ENCODE measurements at regions not wholly inside any gene's neighbourhood (a gene's known extent, or its start where the extent isn't known, plus 50 kb on each side); places are given as distances from the start of the nearest gene placed in this dataset.
A peak's percentile ranks its signal among the peaks of the same experiment; 100 is the strongest.

DNA sequence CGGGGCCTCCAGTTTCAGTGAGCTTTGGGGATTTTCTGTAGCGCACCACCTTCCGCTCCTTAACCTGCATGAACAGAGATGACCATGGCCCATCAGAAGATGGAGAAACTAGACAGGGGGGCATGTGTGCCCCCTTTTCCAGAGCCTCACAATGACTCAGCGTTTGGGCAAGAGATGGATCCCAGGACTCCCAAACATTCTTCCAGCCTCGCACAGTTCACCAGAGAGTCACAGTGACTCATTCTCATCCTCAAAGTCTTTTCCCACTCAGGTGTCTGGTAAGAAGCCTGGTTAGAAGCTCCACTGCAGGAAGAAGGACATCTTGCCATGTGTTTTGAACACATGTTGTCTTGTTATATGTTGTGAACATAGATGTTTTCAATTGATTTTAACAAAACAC lies 76.2 kb upstream of the FRMD1 start:
- no peak for DNase-seq

- DNase-seq: peak; percentile 19 to 87
Measured at GRCh38 chr6:168154263-168154917, 75.4 kb upstream of the FRMD1 start.

DNA sequence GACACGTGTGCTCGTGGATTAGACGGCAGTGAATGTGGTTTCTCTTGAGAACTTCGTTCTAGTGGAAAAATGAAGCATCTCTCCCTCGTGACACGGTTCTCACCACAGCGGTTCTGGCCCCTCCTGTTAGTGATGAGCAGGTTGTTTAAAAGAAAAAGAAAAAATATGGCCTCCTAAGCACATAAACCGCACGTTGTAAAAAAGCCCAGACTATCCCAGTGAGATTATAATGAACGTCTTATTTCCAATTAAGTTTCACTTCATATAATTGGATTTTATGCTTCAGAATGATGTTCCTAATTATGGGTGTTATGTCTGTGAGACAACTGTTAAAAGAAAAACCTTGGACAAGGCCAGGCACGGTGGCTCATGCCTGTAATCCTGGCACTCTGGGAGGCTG lies 74.5 kb upstream of the FRMD1 start:
- DNase-seq: no peak

DNA sequence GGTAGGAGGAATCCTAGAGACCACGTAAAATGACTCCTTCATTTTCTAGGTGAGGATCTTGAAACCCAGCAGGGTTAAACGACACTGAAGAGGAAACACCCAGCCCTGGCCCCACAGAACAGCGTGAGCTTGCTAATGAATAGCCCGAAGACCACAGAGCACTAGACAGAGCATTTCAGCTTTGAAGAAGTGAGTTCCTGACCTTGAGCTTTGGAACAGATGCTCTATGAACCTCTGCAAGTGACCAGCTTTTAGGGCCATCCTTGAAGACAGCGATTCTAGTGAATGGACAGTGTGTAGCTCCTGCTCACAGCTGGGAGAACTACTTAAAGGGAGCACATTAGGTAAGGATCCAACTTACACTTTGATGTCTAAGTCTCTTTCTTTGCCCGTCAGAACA lies 74.0 kb upstream of the FRMD1 start:
- no peak for DNase-seq

DNA sequence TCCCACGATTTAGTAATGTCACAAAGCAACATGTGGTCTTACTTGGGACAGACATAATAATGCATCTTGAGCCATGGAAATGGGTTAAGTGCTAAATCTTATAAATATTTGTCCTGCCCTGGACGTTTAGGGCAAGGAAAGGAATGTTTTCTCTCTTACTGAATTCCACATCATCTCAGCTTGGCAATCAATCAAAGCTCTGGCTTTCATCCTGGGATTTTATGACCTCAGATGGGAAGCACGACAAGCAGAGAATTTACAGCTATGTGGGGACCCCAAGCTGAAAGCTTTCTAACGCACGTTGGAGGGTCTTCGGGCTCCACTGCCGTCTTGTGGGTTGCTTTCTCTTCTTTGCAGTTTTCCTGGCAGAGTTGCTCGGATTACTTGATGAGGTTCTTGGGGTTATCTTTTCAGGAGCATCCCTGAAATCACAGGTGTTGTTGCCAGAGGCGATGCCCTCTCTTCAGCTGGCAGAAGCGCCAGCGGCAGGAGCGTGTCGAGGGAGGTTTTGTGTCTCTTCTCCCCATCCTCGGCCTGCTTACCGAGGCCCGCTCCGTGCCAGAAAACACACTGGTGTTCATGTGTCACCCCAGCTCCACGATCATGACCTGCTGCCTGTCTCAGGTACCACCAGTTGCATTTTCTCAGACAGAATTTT lies 73.4 kb upstream of the FRMD1 start:
- DNase-seq: no peak

- DNase-seq: peak; percentile 65 to 90
Measured at GRCh38 chr6:168150551-168151320, 71.7 kb upstream of the FRMD1 start.

DNA sequence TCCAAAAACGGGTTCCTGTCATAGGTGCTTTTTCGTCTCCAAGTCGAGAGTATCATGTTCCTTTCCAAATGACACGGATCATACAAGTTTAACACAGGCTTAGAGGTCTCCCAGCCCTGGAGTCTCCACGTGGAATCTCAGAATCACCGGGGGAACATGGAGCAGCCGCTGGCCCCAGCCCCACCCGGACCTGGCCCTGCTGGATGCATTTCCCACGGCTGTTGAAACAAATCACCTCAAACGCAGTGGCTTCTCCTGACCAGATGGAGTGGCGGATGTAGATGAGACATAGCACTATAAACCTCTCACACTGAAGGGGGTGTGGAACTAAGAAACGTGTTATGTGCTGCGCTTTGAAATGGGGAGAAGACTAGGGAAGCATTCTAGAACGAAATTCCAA lies 70.0 kb upstream of the FRMD1 start:
- DNase-seq: no peak

DNA sequence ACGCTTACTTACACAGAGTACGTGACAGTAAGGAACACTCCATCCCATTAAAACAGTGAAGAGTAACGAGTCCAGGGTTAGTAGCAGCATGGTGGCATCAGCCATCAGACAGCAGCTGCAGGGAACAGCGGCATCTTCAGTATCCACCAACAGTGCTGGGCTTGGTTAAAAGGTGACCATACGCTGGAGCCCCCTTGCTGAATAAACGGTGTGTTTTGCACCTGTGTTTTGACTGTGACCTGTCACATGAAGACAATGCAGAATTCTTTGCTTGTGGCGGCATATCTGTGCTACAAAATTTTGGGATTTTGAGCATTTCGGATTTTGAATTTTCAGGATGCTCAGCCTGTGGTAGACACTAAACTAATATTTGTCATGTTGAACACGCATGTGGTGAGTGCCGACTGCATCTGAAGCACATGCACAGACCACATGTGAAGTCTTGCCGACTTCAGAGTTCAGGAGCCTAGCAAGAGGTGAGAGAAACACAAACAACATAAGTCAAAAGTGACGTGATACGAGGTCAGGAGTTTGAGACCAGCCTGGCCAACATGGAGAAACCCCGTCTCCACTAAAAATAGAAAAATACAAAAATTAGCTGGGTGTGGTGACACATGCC lies 69.3 kb upstream of the FRMD1 start:
- DNase-seq: no peak

GRCh38 chr6:168147205-168147738 lies 68.3 kb upstream of the FRMD1 start:
- DNase-seq: no peak

- no peak for DNase-seq
Measured at GRCh38 chr6:168145747-168146596, 67.0 kb upstream of the FRMD1 start.

DNA sequence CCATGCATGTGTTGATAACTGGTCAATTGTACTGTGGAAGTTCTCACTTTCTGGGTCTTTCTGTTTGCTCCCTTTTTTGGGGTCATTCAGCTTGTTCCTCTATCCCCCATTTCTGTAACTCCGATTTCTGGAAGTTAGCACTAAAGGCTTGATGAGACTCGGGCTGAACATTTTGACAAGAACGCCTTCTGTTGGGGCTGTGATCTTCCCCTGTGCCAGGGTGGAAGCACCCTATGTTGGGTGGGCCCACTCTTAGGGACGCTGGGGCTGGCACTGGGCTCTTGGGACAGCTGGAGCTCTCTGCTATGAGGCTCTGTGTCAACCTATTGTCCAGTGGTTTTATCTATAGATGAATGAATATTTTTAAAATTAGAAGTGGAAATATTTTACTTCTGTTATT lies 60.1 kb upstream of the FRMD1 start:
- DNase-seq: no peak

DNA sequence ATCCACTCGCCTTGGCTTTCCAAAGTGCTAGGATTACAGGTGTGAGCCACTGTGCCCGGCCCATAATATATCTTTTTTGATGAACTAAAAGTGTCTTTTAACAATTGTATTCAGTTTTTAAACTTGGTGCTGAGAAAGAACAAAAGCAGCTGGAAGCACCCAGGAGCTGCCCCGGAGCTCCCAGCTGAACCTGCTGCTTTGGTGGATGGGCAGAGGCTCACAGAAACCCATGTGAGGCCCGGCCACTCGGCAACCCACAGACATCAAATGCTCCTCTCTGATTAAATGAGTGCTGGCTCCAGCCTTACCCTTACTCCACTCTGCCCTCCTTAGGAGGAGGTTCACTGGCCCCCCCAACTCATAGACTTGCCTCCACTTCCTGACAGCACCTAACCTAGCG lies 59.4 kb upstream of the FRMD1 start:
- no peak for DNase-seq

DNA sequence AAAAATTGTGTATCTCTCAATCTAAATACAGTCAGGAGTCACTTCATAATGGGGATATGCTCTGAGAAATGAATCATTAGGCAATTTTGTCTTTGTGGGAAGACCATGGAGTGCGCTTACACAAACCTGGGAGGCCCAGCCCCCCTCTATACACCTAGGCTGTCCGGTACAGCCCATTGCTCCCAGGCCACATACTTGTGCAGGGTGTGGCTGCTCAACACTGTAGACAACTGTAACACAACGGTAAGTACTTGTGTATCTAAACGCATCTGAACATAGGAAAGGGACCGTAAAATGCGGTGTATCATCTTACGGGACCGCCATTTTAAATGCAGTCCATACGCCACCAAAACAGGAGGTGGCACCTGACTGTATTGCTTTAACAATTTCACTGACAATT lies 58.0 kb upstream of the FRMD1 start:
- DNase-seq: no peak

DNA sequence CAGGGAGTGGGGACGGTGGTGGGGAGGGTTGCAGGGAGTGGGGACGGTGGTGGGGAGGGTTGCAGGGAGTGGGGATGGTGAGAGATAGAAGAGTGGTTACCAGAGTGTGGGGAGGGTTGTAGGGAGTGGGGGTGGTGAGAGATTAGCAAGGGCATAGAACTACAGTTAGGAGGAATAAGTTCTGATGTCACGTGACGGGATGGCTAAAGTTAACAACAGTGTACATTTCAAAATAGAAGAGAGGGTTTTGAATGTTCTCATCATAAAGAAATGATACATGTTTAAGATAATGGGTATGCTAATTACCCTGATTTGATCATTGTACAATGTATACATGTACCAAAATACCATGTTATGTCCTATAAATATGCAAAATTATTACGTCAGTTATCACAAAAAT lies 57.6 kb upstream of the FRMD1 start:
- DNase-seq: no peak

- DNase-seq: no peak
Measured at GRCh38 chr6:168136001-168136400, 57.0 kb upstream of the FRMD1 start.

- DNase-seq: no peak
Measured at GRCh38 chr6:168134560-168135201, 55.7 kb upstream of the FRMD1 start.

GRCh38 chr6:168133687-168134559 lies 54.9 kb upstream of the FRMD1 start:
- DNase-seq: no peak

- DNase-seq: no peak
Measured at GRCh38 chr6:168133168-168133561, 54.2 kb upstream of the FRMD1 start.

DNA sequence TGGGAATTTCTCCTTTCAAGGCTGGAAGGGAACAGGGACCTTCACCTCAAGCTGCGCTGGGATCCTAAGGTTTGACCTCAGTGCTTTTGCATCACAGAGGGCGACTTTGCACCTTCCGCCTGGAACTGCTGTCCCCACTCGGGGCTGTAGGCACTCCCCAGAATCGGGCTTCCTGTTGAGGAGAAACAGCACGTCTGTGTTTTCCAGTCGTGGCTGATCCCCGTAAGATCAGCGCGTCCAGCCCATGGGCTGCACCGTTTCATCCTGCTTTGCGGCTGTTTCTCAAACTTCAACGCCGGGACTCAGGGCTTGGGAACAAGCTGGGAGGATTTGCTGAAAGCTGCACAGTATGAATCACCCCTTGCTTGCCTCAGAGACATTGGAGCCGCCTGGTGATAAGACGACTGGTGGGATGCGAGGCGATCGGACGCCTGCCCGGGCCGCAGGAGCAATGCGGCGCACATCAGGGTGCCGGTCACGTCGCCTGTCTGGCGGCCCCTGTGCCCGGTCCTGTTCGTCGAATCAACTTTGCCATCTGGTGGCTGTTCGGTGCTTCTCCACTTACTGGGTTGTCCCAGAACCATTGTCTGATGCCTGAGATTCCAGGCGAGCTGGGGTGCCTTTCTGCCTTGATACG lies 53.6 kb upstream of the FRMD1 start:
- peak; percentile 55 to 81 for DNase-seq
